ENCODE measurements at regions not wholly inside any gene's neighbourhood (a gene's known extent, or its start where the extent isn't known, plus 50 kb on each side); places are given as distances from the start of the nearest gene placed in this dataset.
A peak's percentile ranks its signal among the peaks of the same experiment; 100 is the strongest.

GRCh38 chr13:26965952-26966700, 205.5 kb downstream of the USP12 start:
- DNase-seq: no peak

- no peak for DNase-seq
Measured at GRCh38 chr13:26964278-26965250, 204.0 kb upstream of the GPR12 start.

GRCh38 chr13:26962671-26963070, 202.1 kb upstream of the GPR12 start:
- DNase-seq: no peak

- DNase-seq: no peak
Measured at GRCh38 chr13:26961890-26962615, 201.5 kb upstream of the GPR12 start.

GRCh38 chr13:26957182-26957581, 196.6 kb upstream of the GPR12 start:
- no peak for DNase-seq

GRCh38 chr13:26956522-26957142, 196.0 kb upstream of the GPR12 start:
- DNase-seq: no peak

GRCh38 chr13:26954976-26955375, 194.4 kb upstream of the GPR12 start:
- no peak for DNase-seq

- DNase-seq: no peak
Measured at GRCh38 chr13:26953291-26953690, 192.7 kb upstream of the GPR12 start.

GRCh38 chr13:26952551-26953143, 192.1 kb upstream of the GPR12 start:
- DNase-seq: no peak

- no peak for DNase-seq
Measured at GRCh38 chr13:26951581-26952177, 191.1 kb upstream of the GPR12 start.

GRCh38 chr13:26950968-26951367, 190.4 kb upstream of the GPR12 start:
- DNase-seq: no peak

- no peak for DNase-seq
Measured at GRCh38 chr13:26950546-26950945, 190.0 kb upstream of the GPR12 start.

- no peak for DNase-seq
Measured at GRCh38 chr13:26949701-26950502, 189.3 kb upstream of the GPR12 start.

- DNase-seq: no peak
Measured at GRCh38 chr13:26948353-26948752, 187.8 kb upstream of the GPR12 start.

- peak in 1 of 6 experiments; percentile 3 for DNase-seq
Measured at GRCh38 chr13:26946684-26947343, 186.2 kb upstream of the GPR12 start.

- no peak for DNase-seq
Measured at GRCh38 chr13:26943748-26944147, 183.2 kb upstream of the GPR12 start.

GRCh38 chr13:26942184-26942583, 181.6 kb upstream of the GPR12 start:
- no peak for DNase-seq

GRCh38 chr13:26941345-26942174, 181.0 kb upstream of the GPR12 start:
- DNase-seq: no peak

GRCh38 chr13:26934096-26934495, 173.5 kb upstream of the GPR12 start:
- DNase-seq: no peak

- no peak for DNase-seq
Measured at GRCh38 chr13:26932465-26932864, 171.9 kb upstream of the GPR12 start.
